ENCODE measurements at regions not wholly inside any gene's neighbourhood (a gene's known extent, or its start where the extent isn't known, plus 50 kb on each side); places are given as distances from the start of the nearest gene placed in this dataset.

- no peak for TF ChIP-seq CTCF (conservative IDR thresholded peaks at IDR 0.05; ENCODE audit: low read depth, low read length)
- no peak for TF ChIP-seq EZH2 (IDR thresholded peaks at IDR 0.05; ENCODE audit: low read length, unreplicated experiment)
These were observed 339.7 kb upstream of the IRX2 start for GRCh38 chr5:3091040-3091774.
